ENCODE measurements at regions not wholly inside any gene's neighbourhood (a gene's known extent, or its start where the extent isn't known, plus 50 kb on each side); places are given as distances from the start of the nearest gene placed in this dataset.
"Not testable (repeated sequence)": the region's sequence is repeated elsewhere in the genome, so short reads cannot be mapped to it uniquely, and the experiment has no call there.

DNA sequence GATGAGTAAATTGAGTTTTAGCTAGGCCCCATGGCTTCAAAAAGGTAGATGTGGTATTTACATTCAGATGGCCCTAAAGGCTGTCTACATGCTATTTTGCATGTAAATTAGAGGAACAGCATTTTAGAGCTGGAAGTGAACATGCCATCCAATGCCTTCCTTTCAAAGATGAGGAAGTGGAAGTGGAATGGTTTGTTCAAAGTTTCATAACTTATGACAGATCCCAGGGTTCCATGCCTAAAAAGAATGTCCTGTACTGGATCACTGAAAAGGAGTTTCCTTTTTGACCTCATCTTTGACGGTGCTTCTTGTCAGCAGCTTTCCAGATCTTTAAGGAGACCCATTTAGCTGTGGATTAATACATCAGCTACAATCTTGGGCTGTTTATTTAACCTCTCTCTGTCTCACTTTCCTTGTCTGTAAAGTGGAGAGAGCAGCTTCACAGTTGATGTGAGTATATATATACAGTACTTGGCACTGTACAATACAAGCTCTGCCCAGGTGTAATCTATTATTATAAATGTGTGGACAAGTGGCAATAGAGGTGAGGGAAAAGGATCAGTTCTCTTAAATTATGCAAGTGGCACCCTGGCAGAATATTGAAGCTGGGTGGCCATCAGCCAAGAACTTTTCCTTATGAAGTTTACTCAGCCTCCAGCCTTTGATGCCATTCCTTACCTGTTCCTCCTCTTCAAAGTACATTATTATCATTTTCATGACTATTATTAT, 68.7 kb upstream of the GOLGA8B start:
- DNase-seq (ENCODE audit: low read depth): no peak

DNA sequence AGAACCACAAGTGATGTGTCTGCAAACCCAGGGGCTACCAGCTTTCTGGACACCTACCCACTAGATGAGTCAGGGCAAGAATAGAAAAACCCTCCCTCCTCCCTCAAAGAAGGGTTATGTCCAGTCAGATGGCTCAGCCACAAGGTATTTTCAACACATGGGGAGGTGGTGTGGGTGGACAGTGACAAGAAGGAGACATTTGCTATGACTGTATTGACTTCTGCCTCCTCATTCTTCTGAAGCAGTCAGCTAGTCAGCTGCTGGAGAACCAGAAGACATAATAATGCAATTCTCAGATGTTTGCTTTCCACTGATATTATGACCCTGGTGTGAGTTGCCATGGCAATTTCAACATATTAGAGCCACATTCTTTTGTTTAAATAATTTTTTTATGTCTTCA, 66.7 kb upstream of the GOLGA8B start:
- peak; percentile 86 for DNase-seq (ENCODE audit: low read depth)

DNA sequence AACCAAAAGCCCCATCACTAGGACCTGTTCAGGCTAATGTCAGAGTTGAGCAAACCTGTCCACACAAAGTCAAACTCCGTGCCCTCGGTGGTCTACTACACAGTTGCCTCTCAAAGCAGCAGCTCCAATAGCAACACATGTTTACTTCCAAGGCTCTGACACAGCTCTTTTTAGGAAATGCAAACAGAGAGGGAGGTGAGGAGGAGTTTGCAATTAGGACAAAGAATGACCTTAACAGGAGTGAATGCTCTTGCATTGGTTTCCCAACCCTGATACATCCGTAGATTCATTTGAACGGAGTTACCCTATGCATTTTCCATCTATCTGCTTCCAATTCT, 64.8 kb upstream of the GOLGA8B start:
- DNase-seq (ENCODE audit: low read depth): no peak

DNA sequence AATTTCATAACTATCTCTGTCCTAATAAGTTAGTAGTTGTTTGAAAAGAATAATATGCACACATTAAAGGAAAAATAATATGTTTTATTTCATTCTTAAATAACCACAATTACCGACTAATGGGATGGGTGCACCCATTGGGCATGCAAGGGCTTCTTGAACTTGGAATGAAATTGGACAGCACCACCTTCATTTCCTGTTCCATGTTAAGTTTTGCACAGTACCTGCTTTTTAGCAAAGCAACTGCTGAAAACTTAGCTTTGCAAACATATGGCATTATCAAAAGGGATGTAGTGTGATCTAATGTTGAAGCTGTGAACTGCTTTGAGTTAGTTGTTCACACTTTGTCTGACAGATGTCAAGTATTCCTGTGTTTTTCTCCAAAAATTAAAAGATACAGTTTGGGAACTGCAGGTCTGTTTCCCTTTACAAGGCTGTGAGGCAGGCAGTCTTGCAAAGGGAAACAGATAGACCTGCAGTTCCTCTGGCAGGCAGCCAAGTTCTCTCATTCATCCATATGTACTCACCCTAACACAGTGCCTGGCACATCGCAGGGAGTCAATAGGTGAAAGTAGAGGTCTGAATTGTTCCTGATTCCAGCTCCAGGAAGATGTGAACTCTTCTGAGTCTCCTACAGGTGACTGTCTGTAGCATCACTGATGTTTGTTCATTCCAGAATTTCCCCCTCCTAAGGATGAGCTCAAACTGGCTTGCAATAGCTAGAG, 64.3 kb upstream of the GOLGA8B start:
- no peak for DNase-seq (ENCODE audit: low read depth)

DNA sequence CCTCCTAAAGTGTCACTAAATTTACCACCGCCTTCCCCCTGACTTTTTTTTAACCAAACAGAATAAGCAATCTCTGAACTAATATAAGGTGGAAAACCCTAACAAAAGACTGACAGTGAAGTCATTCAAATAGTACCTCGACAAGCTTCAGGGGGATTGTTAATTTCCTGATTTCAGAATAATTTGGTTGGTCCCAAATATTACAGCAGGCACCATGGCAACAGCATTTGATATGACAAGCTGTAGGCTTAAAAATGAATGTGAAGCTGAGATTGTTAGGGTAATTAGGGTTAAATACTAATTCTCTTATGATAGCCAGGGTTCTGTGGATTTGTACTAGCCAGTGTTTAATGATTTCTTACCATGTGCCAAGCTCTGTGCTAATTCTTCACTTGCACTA, 63.5 kb upstream of the GOLGA8B start:
- no peak for DNase-seq (ENCODE audit: low read depth)

DNA sequence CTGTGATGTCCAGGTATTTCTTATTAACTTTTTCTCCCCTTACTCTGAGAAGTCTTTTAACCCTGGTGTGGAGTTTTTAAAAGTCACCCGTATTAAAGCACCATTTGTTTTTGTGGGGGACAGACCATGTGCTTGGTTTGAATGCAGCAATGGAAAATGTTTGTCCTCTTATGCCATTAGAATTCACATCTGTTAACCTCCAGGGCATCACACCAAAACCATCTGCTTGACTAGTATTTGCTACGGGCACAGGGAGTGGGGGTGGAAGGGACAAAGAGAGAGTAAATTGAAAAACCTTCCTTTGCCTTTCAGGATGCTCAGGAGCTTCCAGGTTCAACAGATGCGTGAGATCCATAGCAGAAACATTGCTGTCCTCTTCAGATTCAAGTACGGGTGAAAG, 61.4 kb upstream of the GOLGA8B start:
- no peak for DNase-seq (ENCODE audit: low read depth)

DNA sequence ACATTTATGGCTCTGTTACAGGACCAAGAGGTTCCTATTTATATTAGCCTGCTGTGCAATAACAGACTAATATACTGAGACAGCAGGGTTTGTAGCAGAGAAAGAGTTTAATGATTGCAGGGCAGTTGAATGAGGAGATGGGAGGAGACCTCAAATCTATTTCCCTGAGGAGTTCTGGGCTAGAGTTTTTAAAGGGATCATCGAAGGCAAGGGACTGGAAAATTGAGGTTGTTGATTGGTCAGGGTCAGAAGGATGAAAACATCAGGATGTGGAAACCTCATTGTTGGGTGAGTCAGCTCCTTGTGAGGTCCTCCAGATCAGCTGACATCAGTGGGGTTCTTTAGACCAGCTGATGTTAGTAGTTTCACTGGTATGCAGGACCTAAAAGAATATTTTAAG, 60.6 kb upstream of the GOLGA8B start:
- peak; percentile 88 for DNase-seq (ENCODE audit: low read depth)

DNA sequence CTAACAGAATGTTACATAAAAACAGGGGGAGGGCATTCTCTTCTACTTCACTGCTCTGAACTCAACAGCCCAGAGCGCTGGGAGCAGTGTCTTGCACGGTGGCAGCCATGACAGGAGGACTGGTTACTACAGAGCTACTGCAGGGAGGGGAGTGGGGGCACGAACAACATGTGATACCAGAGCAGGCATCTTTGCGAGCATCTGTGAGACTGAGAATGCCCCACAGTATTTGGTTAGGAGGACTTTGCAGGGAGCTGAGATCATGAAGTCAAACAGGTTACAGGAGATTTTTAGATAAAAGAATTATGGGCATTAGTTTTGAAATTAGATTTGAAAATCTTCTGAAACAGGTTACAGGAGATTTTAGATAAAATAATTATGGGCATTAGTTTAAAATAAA, 58.8 kb upstream of the GOLGA8B start:
- DNase-seq (ENCODE audit: low read depth): no peak

DNA sequence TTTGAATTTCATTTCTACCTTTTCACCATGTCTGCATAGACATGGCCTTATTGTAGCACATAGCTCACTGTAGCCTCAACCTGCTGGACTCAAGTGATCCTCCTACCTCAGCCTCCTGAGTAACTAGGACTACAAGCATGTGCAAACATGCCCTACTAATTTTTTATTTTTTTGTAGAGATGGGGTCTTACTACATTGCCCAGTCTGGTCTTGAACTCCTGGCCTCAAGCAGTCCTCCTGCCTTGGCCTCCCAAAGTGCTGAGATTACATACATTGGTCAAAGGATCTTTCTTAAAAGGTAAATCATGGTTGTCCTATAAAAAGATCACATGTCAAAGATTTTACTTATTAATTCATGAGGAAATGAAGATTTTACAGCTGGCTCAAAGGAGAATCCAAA, 57.2 kb upstream of the GOLGA8B start:
- no peak for DNase-seq (ENCODE audit: low read depth)

DNA sequence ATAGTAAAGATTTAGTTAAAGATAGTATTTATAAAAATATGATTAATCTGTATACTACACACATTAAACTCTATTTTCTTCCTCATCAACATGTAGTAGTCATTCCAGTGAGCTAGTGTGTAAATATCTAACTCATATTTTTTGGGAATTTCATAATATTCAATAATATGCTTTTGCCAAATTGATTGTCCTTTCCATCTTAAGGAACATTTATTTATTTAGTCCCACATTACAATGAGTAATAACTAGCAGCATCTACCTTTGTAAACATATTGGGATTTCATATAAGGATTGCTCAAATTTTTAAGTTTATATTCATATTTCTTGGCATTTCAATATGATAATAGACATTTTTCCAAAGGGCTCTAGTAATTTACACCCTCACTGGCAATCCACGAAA, 53.9 kb upstream of the GOLGA8B start:
- no peak for DNase-seq (ENCODE audit: low read depth)

DNA sequence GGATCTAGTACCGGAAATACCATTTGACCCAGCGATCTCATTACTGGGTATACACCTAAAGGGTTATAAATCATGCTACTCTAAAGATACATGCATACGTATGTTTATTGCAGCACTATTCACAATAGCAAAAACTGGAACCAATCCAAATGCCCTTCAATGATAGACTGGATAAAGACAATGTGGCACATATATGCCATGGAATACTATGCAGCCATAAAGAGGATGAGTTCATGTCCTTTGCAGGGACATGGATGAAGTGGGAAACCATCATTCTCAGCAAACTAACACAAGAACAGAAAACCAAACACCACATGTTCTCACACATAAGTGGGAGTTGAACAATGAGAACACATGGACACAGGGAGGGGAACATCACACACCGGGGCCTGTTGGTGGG, 50.2 kb upstream of the GOLGA8B start:
- not testable (repeated sequence) for DNase-seq (ENCODE audit: low read depth)
